Type B pancreatic cell (in vitro differentiated cells): ENCODE measurements at regions not wholly inside any gene's neighbourhood (a gene's known extent, or its start where the extent isn't known, plus 50 kb on each side); places are given as distances from the start of the nearest gene placed in this dataset.

ENCODE experiments used
- DNase-seq: peaks from one replicate; pipeline ENCODE4 v3.0.0; 2021; ENCODE audit warnings: mixed read lengths; ENCODE audit not compliant: unreplicated experiment; ENCODE audit errors: extremely low spot score
- H3K27ac Mint-ChIP-seq: 2 replicates; pipeline ENCODE4 v1.8.0; 2021; ENCODE audit warnings: mild to moderate bottlenecking, mixed read lengths
- H3K27me3 Mint-ChIP-seq: 2 replicates; pipeline ENCODE4 v1.8.0; 2021; ENCODE audit warnings: mixed read lengths
- H3K36me3 Mint-ChIP-seq: 2 replicates; pipeline ENCODE4 v1.8.0; 2021; ENCODE audit warnings: mixed read lengths
- H3K4me1 Mint-ChIP-seq: one replicate; pipeline ENCODE4 v1.8.0; 2021; ENCODE audit warnings: mixed read lengths; ENCODE audit not compliant: unreplicated experiment
- H3K4me3 Mint-ChIP-seq: 2 replicates; pipeline ENCODE4 v1.8.0; 2021; ENCODE audit warnings: mild to moderate bottlenecking, mixed read lengths
- H3K9me3 Mint-ChIP-seq: 2 replicates; pipeline ENCODE4 v1.8.0; 2021; ENCODE audit warnings: mixed read lengths
- CTCF ChIP-seq: fragments of 200-600 bp; sonication (generic); conservative IDR thresholded peaks from 2 replicates; pipeline ENCODE4 v1.5.0; 2021; ENCODE audit warnings: antibody characterized with exemption, mild to moderate bottlenecking

DNA sequence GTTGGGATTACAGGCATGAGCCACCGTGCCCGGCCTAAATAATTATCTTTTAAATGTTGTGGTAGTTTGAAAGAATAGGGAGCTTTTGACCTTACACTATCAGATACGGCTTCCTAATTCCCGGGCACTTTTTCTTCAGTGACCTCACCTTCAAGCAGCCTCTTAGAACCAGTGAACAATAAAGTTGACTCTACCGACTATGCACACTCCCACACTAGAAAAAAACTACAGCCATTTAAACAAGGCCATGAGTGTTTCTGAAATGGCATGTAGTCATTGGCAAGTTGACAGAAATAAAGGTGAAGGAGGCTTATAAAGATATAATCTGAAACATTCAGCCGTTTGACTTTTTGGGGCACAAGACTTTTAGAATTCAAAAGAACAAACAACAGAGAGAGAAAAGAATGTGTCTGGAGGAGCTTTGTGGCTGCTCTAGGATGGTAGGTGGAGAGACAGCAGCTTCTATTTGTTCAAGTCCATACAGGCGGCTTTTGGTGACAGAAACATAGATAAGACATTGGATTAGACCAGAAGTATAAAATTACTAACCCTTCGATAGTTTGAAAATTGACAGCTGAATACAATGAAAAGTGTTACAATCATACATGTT lies 75.2 kb downstream of the GJA1 start:
- no peak overlapping the region for H3K27ac Mint-ChIP-seq
- H3K4me3 Mint-ChIP-seq = no peak overlapping the region
- H3K9me3 Mint-ChIP-seq = no peaks in the 10 kb centered on the region
- H3K4me1 Mint-ChIP-seq = peaks cover 6% of the 10 kb centered on the region
- TF ChIP-seq CTCF = no peak
- H3K36me3 Mint-ChIP-seq = no peaks in the 10 kb centered on the region
- no peak for DNase-seq
- no peaks in the 10 kb centered on the region for H3K27me3 Mint-ChIP-seq

DNA sequence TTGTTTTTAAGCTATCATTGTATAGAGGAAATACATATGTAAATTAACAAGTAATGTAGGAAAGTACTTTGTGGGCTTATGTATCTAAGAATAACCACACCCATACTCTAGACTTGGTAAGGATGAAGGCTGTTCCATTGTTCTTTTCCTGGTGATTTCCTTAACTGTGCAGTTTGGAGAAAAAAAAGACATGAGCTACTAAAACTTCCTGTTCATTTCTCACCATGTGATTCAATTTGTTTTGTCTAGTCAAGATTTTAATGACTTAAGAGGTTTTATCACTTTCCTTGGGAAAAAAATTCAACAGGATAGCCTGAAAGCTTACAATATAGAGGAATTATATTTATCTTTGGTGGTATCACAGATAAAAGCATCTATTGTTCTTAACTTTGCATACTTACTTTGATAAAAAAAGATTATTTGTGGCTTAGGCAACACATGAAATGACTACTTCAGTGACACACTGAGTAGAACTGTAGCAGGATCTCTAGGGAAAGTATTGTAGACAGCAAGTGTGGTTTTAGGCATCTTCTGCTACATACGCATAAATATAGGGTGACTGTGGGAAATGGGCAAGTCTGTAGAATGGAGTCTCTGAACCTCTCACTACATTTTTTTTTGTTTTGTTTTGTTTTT lies 80.3 kb downstream of the GJA1 start:
- Mint-ChIP-seq H3K4me1 (peaks cover 8% of the 10 kb centered on the region), H3K9me3 (peaks cover 1% of the 10 kb centered on the region), H3K27ac (no peak overlapping the region), H3K4me3 (no peak overlapping the region), H3K27me3 (no peaks in the 10 kb centered on the region), H3K36me3 (no peaks in the 10 kb centered on the region)
- TF ChIP-seq CTCF = no peak
- no peak for DNase-seq

GRCh38 chr6:121516331-121516730 lies 80.9 kb downstream of the GJA1 start:
- no peak overlapping the region for H3K27ac Mint-ChIP-seq
- H3K4me1 Mint-ChIP-seq = peaks cover 12% of the 10 kb centered on the region
- H3K9me3 Mint-ChIP-seq = peaks cover 5% of the 10 kb centered on the region
- no peaks in the 10 kb centered on the region for H3K27me3 Mint-ChIP-seq
- no peaks in the 10 kb centered on the region for H3K36me3 Mint-ChIP-seq
- no peak for TF ChIP-seq CTCF
- no peak for DNase-seq
- no peak overlapping the region for H3K4me3 Mint-ChIP-seq

GRCh38 chr6:121520337-121521163 lies 85.1 kb downstream of the GJA1 start:
- Mint-ChIP-seq H3K4me3 (no peak overlapping the region), H3K4me1 (peaks cover 28% of the 10 kb centered on the region), H3K27me3 (no peaks in the 10 kb centered on the region), H3K36me3 (no peaks in the 10 kb centered on the region), H3K27ac (no peak overlapping the region), H3K9me3 (peaks cover 5% of the 10 kb centered on the region)
- TF ChIP-seq CTCF = no peak
- DNase-seq = no peak

- Mint-ChIP-seq H3K27me3 (no peaks in the 10 kb centered on the region), H3K4me1 (peaks cover 28% of the 10 kb centered on the region), H3K36me3 (no peaks in the 10 kb centered on the region), H3K27ac (no peak overlapping the region), H3K9me3 (peaks cover 5% of the 10 kb centered on the region), H3K4me3 (no peak overlapping the region)
- no peak for TF ChIP-seq CTCF
- DNase-seq = no peak
These were observed 85.7 kb downstream of the GJA1 start for GRCh38 chr6:121521164-121521555.
